ENCODE measurements at regions not wholly inside any gene's neighbourhood (a gene's known extent, or its start where the extent isn't known, plus 50 kb on each side); places are given as distances from the start of the nearest gene placed in this dataset.

GRCh38 chr15:93174836-93175235 is 85.8 kb upstream of the RGMA start:
- in situ Hi-C loops (cut with MboI; ENCODE audit: low sequenced_read_pairs) (no loop called here), dilution Hi-C loops (cut with HindIII; ENCODE audit: low sequenced_read_pairs, unreplicated experiment) (no loop called here), intact Hi-C loops (cut with micrococcal nuclease) (no loop called here)
- BruUV-seq (replicated peaks) = no TSS peak
- ChIA-PET CTCF (no interaction called here), POLR2A (ENCODE audit: unreplicated experiment) (no interaction called here)
- no peak overlapping the region for H4K8ac ChIP-seq (ENCODE audit: low read depth in 2 of 2, low read length in 2 of 2)
- no peaks in the 10 kb centered on the region for H3K79me1 ChIP-seq (ENCODE audit: low read depth in 1 of 2, low read length in 2 of 2)
- no peaks in the 10 kb centered on the region for H3K27me3 ChIP-seq (ENCODE audit: control insufficient read depth, insufficient read depth, low read length)
- H2BK15ac ChIP-seq (ENCODE audit: low read depth, low read length) = no peak overlapping the region
- no peak overlapping the region for H3K18ac ChIP-seq (ENCODE audit: low read depth, low read length)
- no peak overlapping the region for H3K56ac ChIP-seq (ENCODE audit: extremely low read depth, insufficient read depth, low read length)
- no peak for DNase-seq
- H2AK5ac ChIP-seq (ENCODE audit: low read depth, low read length) = no peak overlapping the region
- no peaks in the 10 kb centered on the region for H3K9me1 ChIP-seq (ENCODE audit: insufficient read depth, low read length)
- H2AFZ ChIP-seq (replicated peaks; ENCODE audit: low read length, poor library complexity) = no peak overlapping the region
- H2AK9ac ChIP-seq (replicated peaks; ENCODE audit: low read depth, low read length, poor library complexity) = no peak overlapping the region
- H3K14ac ChIP-seq (replicated peaks; ENCODE audit: low read depth, low read length) = no peak overlapping the region
- H4K20me1 ChIP-seq (ENCODE audit: insufficient read depth, low read length) = no peaks in the 10 kb centered on the region
- peaks cover 25% of the 10 kb centered on the region for H3K9me3 ChIP-seq (ENCODE audit: control insufficient read depth, insufficient read depth, low read length)
- no peak overlapping the region for H3K27ac ChIP-seq (ENCODE audit: insufficient read depth, low read length)
- no peaks in the 10 kb centered on the region for H3K36me3 ChIP-seq (ENCODE audit: control insufficient read depth, insufficient read depth, low read length)
- TF ChIP-seq BHLHE40 (IDR thresholded peaks at IDR 0.05; ENCODE audit: low read depth, low read length) (no peak), POLR2A (IDR thresholded peaks at IDR 0.05; ENCODE audit: low read depth, low read length) (no peak), MAFK (IDR thresholded peaks at IDR 0.05; ENCODE audit: low read depth, low read length) (no peak), SMC3 (IDR thresholded peaks at IDR 0.05; ENCODE audit: low read depth, low read length) (no peak), ELK1 (IDR thresholded peaks at IDR 0.05; ENCODE audit: borderline replicate concordance, low read depth, low read length) (no peak), RAD21 (IDR thresholded peaks at IDR 0.05; ENCODE audit: low read length) (no peak), FOS (IDR thresholded peaks at IDR 0.05; ENCODE audit: low read depth, low read length) (no peak), RCOR1 (IDR thresholded peaks at IDR 0.05; ENCODE audit: insufficient replicate concordance, low read length) (no peak), NFE2L2 (IDR thresholded peaks at IDR 0.05; ENCODE audit: low read depth, low read length) (no peak), CTCF (conservative IDR thresholded peaks at IDR 0.05; ENCODE audit: low read depth, low read length) (no peak)
- no peak overlapping the region for H3K4me3 ChIP-seq (ENCODE audit: insufficient read depth, low read depth, low read length)
- no peak overlapping the region for H4K5ac ChIP-seq (ENCODE audit: low read depth, low read length)
- no peak overlapping the region for H3K4me2 ChIP-seq (ENCODE audit: low read depth, low read length)
- H3K4ac ChIP-seq (ENCODE audit: low read depth, low read length) = no peak overlapping the region
- no peak overlapping the region for H2BK20ac ChIP-seq (ENCODE audit: low read depth, low read length)
- H3K9ac ChIP-seq (ENCODE audit: low read depth, low read length) = no peak overlapping the region
- WGBS, 2 experiments (ENCODE audit: extremely low coverage in 2 of 2, insufficient read length in 1 of 2) = 0% methylated on average over 1 of the region's 2 CpGs; no CpG with 5 or more reads in 1 of the 2 experiments
- no peaks in the 10 kb centered on the region for H3K4me1 ChIP-seq (ENCODE audit: control insufficient read depth, insufficient read depth, low read length)
- ATAC-seq (ENCODE audit: low read depth) = no peak
- H2BK5ac ChIP-seq (ENCODE audit: low read depth, low read length, poor library complexity, severe bottlenecking) = no peak overlapping the region
- no peak overlapping the region for H4K91ac ChIP-seq (ENCODE audit: insufficient read depth, low read depth, low read length)
- H3K23ac ChIP-seq (ENCODE audit: low read depth, low read length) = no peak overlapping the region
- no peak overlapping the region for H2BK120ac ChIP-seq (ENCODE audit: low read depth, low read length)
